GM06990 (cell line): ENCODE measurements at regions not wholly inside any gene's neighbourhood (a gene's known extent, or its start where the extent isn't known, plus 50 kb on each side); places are given as distances from the start of the nearest gene placed in this dataset.

Source experiments
- DNase-seq: peaks from one replicate; pipeline ENCODE4 v3.0.0-alpha.2; 2011; ENCODE audit not compliant: insufficient read length; ENCODE audit errors: extremely low read depth
- H3K27me3 ChIP-seq: replicated peaks from 2 replicates; pipeline ENCODE4 v1.6.0; 2011; ENCODE audit warnings: low read length; ENCODE audit not compliant: control insufficient read depth, insufficient read depth
- H3K36me3 ChIP-seq: 2 replicates; pipeline ENCODE4 v1.5.1; 2011; ENCODE audit warnings: low read length; ENCODE audit not compliant: control insufficient read depth, insufficient read depth
- H3K4me3 ChIP-seq: replicated peaks from 2 replicates; pipeline ENCODE4 v1.5.1; 2011; ENCODE audit warnings: low read depth, mild to moderate bottlenecking, control low read depth, low read length
- TF ChIP-seq, protein P1 (sequence below): IDR thresholded peaks from 2 replicates; pipeline ENCODE4 v1.5.1; 2011; ENCODE audit warnings: low read length, control low read depth, mild to moderate bottlenecking, inconsistent platforms; ENCODE audit not compliant: insufficient read depth, poor library complexity, severe bottlenecking

DNA sequence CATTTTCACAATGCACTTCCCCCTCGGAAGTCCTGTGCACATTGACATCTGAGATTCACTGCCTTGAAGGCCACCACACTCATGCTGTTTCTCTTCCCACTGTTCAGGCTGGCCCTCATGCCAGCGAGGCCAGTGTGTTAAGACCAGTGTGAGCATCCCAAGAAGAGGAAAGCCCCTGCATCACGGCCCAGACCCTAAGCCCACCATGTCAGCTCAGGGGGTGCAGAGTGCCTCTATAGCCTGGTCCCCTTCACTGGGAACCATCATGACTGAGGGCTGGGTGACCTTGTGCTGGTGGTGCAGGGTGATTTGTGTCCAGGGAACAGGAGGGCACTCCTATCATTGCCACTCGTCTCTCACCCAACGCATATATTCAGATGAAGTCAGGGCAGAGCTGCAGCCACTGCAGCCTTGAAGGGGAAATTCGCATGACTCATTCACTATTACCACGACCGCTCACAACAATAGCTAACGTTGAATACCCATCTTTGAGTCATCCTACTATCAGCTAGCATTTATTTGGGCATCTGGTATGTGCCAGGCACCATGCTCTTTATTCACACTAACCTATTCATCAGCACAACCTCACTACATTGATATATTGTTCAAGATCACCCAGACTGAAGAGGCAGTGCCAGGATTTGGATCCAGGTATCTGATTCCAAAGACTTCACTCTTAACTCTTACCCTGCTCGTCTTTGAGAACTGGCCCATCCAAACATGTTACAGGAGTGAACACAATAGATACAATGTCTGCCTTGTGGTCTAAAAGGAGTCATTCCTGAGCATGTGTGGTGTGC is 58.8 kb upstream of the SLC6A11 start:
- no peak overlapping the region for H3K4me3 ChIP-seq
- no peak for DNase-seq
- TF ChIP-seq, protein P1, sequence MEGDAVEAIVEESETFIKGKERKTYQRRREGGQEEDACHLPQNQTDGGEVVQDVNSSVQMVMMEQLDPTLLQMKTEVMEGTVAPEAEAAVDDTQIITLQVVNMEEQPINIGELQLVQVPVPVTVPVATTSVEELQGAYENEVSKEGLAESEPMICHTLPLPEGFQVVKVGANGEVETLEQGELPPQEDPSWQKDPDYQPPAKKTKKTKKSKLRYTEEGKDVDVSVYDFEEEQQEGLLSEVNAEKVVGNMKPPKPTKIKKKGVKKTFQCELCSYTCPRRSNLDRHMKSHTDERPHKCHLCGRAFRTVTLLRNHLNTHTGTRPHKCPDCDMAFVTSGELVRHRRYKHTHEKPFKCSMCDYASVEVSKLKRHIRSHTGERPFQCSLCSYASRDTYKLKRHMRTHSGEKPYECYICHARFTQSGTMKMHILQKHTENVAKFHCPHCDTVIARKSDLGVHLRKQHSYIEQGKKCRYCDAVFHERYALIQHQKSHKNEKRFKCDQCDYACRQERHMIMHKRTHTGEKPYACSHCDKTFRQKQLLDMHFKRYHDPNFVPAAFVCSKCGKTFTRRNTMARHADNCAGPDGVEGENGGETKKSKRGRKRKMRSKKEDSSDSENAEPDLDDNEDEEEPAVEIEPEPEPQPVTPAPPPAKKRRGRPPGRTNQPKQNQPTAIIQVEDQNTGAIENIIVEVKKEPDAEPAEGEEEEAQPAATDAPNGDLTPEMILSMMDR, result no peak
- no peaks in the 10 kb centered on the region for H3K36me3 ChIP-seq
- H3K27me3 ChIP-seq, result no peaks in the 10 kb centered on the region; the same call in 1 of the 2 replicates

DNA sequence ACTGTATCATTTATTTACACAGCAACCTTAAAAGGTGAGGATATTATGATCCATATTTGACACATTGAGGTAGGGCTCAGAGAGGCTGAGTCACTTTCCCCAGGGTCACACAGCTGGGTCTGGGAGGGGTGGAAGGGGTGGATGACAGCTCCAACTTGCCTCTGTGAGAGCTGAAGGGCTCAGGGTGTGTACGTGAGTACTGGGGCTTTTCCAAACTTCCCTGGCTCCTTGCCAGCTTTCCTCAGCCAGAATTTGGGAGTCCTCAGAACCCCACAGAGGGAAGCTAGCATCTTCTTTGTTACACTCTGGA is 58.3 kb upstream of the SLC6A11 start:
- TF ChIP-seq, protein P1, result no peak
- no peaks in the 10 kb centered on the region for H3K36me3 ChIP-seq
- no peak for DNase-seq
- H3K4me3 ChIP-seq, result no peak overlapping the region
- H3K27me3 ChIP-seq, result no peaks in the 10 kb centered on the region; the same call in 1 of the 2 replicates

DNA sequence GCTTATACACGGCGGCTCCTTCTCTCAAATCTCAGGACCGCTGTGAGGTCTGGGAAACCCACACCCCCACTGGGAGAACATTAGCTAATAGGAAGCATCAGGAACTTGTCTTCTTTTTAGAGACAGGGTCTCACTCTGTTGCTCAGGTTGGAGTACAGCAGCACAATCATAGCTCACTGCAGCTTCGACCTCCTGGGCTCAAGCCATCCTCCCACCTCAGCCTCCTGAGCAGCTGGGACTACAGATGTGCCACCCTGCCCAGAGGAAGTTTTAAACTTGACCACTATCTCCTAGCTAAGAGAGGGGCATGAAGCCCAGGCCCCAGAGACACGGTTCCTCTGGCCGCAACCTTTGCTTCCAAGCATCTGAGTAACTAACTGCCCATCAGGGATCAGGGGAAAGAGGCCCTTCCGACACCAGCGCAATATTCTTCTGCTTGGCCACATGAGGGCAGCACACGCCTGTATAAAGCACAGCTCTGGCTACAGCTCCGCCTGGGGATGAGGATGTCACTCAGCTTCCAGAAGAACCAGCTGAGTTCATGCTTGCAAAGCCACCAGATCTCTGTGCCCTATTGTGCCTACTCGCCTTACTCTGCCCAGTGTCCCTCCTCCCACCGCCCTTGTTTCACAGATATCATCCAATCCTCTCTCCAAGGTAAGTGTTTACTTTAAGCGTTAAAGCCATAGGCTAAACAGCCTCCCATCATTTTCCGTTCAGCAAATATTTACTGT is 57.6 kb upstream of the SLC6A11 start:
- H3K4me3 ChIP-seq, result no peak overlapping the region

DNA sequence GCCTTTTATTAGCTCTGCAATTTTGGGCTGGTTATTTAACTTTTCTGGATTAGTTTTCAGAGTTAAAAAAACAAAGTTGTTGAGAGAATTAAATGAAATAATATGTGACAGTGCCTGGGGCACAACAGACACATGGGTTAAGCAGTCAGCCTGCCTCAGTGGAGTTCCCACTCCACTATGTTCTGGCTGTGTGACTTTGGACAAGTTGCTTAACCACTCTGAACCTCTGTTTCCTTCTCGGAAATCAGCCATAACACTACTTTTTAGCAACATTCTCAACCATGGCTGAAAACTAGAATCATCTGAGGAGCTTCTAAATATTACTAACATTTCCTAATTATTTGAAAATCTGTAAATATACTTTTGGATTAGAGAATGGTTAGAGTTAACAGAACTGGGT is 56.5 kb upstream of the SLC6A11 start:
- H3K36me3 ChIP-seq, result no peaks in the 10 kb centered on the region
- TF ChIP-seq, protein P1, result no peak
- no peaks in the 10 kb centered on the region; the same call in none of the 2 replicates for H3K27me3 ChIP-seq
- no peak for DNase-seq
- no peak overlapping the region for H3K4me3 ChIP-seq

More for the DNA sequence above, 57.6 kb upstream of the SLC6A11 start:
- DNase-seq, result no peak
- Histone ChIP-seq H3K27me3 (no peaks in the 10 kb centered on the region; the same call in 1 of the 2 replicates), H3K36me3 (no peaks in the 10 kb centered on the region)
- TF ChIP-seq, protein P1, result peak; percentile 83

DNA sequence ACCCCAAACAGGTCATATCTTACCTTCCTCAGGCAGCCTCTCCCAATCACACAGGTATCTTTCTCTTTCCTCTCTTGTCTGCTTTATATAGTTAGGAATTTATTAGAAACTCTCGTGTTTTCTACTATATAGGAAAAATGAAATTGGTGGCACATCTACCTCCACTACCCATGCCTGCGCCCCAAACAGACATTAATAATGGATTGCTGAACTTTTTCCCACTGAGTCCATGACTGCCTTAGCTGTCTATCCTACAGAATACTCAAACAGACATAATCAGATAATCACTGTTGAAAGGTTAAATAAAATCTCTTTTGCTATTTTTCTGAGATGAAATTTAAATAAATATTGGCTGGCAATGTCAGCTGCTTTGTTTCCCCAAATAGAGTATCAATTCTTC is 55.8 kb upstream of the SLC6A11 start:
- Histone ChIP-seq H3K27me3 (no peaks in the 10 kb centered on the region; the same call in none of the 2 replicates), H3K4me3 (no peak overlapping the region), H3K36me3 (no peaks in the 10 kb centered on the region)
- TF ChIP-seq, protein P1, result no peak
- no peak for DNase-seq
